Upper lobe of left lung (tissue), 6 donors: ENCODE measurements at regions not wholly inside any gene's neighbourhood (a gene's known extent, or its start where the extent isn't known, plus 50 kb on each side); places are given as distances from the start of the nearest gene placed in this dataset.

Source experiments
- ATAC-seq, 2 donors: fragments of 200-7000 bp; cut with Tn5 transposase; one replicate each; pipeline ENCODE4 v1.9.1; 2022; ENCODE audit warnings: mild to moderate bottlenecking in 2 of 2, moderate library complexity in 2 of 2; ENCODE audit not compliant: low FRiP score in 2 of 2
- DNase-seq, 2 donors: peaks; one replicate each; pipeline ENCODE4 v3.0.0-alpha.2; 2019 to 2020
- H3K27ac ChIP-seq, 4 donors: fragments of 200-600 bp; sonication (generic); one replicate each; pipeline ENCODE4 v1.5.1; 2016 to 2019
- H3K27me3 ChIP-seq, 4 donors: fragments of 200-600 bp; sonication (generic); one replicate each; pipeline ENCODE4 v1.5.1; 2017 to 2019
- H3K36me3 ChIP-seq, 4 donors: fragments of 200-600 bp; sonication (generic); one replicate each; pipeline ENCODE4 v1.5.1; 2016 to 2019
- H3K4me1 ChIP-seq, 4 donors: fragments of 200-600 bp; sonication (generic); one replicate each; pipeline ENCODE4 v1.5.1; 2018 to 2019
- H3K4me3 ChIP-seq, 4 donors: fragments of 200-600 bp; sonication (generic); one replicate each; pipeline ENCODE4 v1.5.1; 2017 to 2019; ENCODE audit warnings: mild to moderate bottlenecking in 2 of 4, moderate library complexity in 1 of 4
- H3K9me3 ChIP-seq, 4 donors: fragments of 200-600 bp; sonication (generic); one replicate each; pipeline ENCODE4 v1.5.1; 2018 to 2019
- CTCF ChIP-seq, 6 experiments: fragments of 450-650 bp in 4 of 6; fragments of 200-600 bp in 2 of 6; sonication (generic) in 2 of 6; IDR thresholded peaks; one replicate each; pipeline ENCODE4 v1.5.1; 2016 to 2019; ENCODE audit warnings: antibody characterized with exemption in 6 of 6
- EP300 ChIP-seq, 4 donors: sonication (generic); formaldehyde crosslinking; IDR thresholded peaks; one replicate each; pipeline ENCODE4 v1.5.1; 2017; ENCODE audit warnings: antibody characterized with exemption in 4 of 4, control low read depth in 2 of 4
- POLR2A ChIP-seq, 4 donors: fragments of 450-650 bp; IDR thresholded peaks; one replicate each; pipeline ENCODE4 v1.5.1; 2016 to 2017; ENCODE audit warnings: antibody characterized with exemption in 4 of 4, mild to moderate bottlenecking in 2 of 4
- POLR2AphosphoS5 ChIP-seq, 2 donors: sonication (generic); formaldehyde crosslinking; IDR thresholded peaks; one replicate each; pipeline ENCODE4 v1.5.1; 2017; ENCODE audit warnings: antibody characterized with exemption in 2 of 2
- WGBS, 2 donors: methylation state at CpG; one replicate each; pipeline ENCODE4 v1.1.5; 2017 to 2018; 5-methylcytosine and 5-hydroxymethylcytosine counted together
- donor health status: DM: no; HTN: no; CAD: no; lungs with moderate emphysema.
- donor health status: DM: no; HTN: yes; CAD: no; lungs with severe emphysema.

GRCh38 chr2:108092886-108093285 is 106.6 kb downstream of the SLC5A7 start:
- Histone ChIP-seq H3K9me3 (no peaks in the 10 kb centered on the region), H3K27me3 (no peaks in the 10 kb centered on the region), H3K27ac (no peak overlapping the region), H3K4me3 (no peak overlapping the region), H3K36me3 (no peaks in the 10 kb centered on the region), H3K4me1 (no peaks in the 10 kb centered on the region)
- no peak for DNase-seq
- WGBS, 2 donors = 82 to 91% methylated on average over 1 of the region's 1 CpG
- peak in 1 of 2 donors; percentile 34 for ATAC-seq
- TF ChIP-seq CTCF (IDR thresholded peaks at IDR 0.05) (no peak), POLR2AphosphoS5 (IDR thresholded peaks at IDR 0.05) (no peak), EP300 (IDR thresholded peaks at IDR 0.05) (no peak), POLR2A (IDR thresholded peaks at IDR 0.05) (no peak)

DNA sequence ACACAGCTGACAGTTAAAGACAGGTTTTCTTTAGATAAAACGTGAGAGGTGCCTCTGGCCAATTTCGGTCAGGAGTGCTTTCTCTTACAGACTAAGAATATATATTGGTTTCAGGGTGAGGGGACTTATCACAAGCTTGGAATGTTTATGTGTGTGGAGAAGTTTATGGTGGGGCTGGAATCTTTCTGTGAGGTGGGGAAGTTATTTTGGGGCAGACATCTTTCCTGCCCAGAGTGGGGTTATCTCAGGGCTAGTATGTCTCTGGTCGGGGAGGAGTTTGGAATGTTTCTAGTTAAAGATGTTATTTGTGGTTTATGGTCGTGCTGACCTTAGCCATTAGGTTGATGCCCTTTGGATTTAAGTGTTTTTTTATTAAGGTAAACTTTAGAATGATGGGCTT is 115.2 kb downstream of the SLC5A7 start:
- no peak for TF ChIP-seq CTCF (IDR thresholded peaks at IDR 0.05)
- WGBS, 2 donors = 39 to 48% methylated on average over 4 of the region's 4 CpGs
- Histone ChIP-seq H3K9me3 (peaks cover 0 to 5% (median 0%) of the 10 kb centered on the region in 4 donors), H3K27me3 (no peaks in the 10 kb centered on the region), H3K4me3 (no peak overlapping the region), H3K36me3 (no peaks in the 10 kb centered on the region), H3K27ac (no peak overlapping the region), H3K4me1 (no peaks in the 10 kb centered on the region)
- no peak for DNase-seq
- ATAC-seq = no peak

GRCh38 chr2:108106731-108107130 is 120.4 kb downstream of the SLC5A7 start:
- Histone ChIP-seq H3K27ac (no peak overlapping the region), H3K36me3 (no peaks in the 10 kb centered on the region), H3K4me3 (no peak overlapping the region), H3K9me3 (peaks cover 0 to 4% (median 0%) of the 10 kb centered on the region in 4 donors), H3K4me1 (no peaks in the 10 kb centered on the region), H3K27me3 (no peaks in the 10 kb centered on the region)
- no peak for DNase-seq
- ATAC-seq = no peak
- TF ChIP-seq POLR2AphosphoS5 (IDR thresholded peaks at IDR 0.05) = no peak
- TF ChIP-seq EP300 (IDR thresholded peaks at IDR 0.05) = no peak
- 19 to 51% methylated on average over 3 of the region's 3 CpGs for WGBS, 2 donors

DNA sequence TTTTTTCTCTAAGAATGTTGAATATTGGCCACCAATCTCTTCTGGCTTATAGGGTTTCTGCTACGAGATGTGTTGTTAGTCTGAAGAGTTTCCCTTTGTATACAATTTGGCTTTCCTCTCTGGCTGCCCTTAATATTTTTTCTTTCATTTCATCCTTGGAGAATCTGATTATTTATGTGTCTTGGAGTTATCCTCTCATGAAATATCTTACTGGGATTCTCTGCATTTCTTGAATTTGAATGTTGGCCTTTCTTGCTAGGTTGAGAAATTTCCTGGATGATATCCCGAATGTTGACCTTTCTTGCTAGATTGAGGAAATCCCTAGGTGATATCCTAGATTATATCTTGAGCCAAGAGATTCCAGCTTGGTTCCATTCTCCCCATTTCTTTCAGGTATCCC is 125.6 kb downstream of the SLC5A7 start:
- H3K4me1 ChIP-seq = no peaks in the 10 kb centered on the region
- peaks cover 0 to 4% (median 0%) of the 10 kb centered on the region in 4 donors for H3K9me3 ChIP-seq
- H3K4me3 ChIP-seq = no peak overlapping the region
- ATAC-seq = no peak
- H3K27ac ChIP-seq = no peak overlapping the region
- 62 to 63% methylated on average over 2 of the region's 2 CpGs for WGBS, 2 donors
- DNase-seq = no peak
- TF ChIP-seq CTCF (IDR thresholded peaks at IDR 0.05) (no peak), EP300 (IDR thresholded peaks at IDR 0.05) (no peak), POLR2AphosphoS5 (IDR thresholded peaks at IDR 0.05) (no peak), POLR2A (IDR thresholded peaks at IDR 0.05) (no peak)
- H3K36me3 ChIP-seq = no peaks in the 10 kb centered on the region
- no peaks in the 10 kb centered on the region for H3K27me3 ChIP-seq

- 49 to 56% methylated on average over 3 of the region's 3 CpGs for WGBS, 2 donors
- no peaks in the 10 kb centered on the region for H3K4me1 ChIP-seq
- no peak for DNase-seq
These were observed 123.9 kb upstream of the SULT1C3 start for GRCh38 chr2:108115868-108116267.

More at GRCh38 chr2:108115868-108116267, 123.9 kb upstream of the SULT1C3 start:
- no peak for ATAC-seq
- H3K36me3 ChIP-seq = no peaks in the 10 kb centered on the region
- no peak for TF ChIP-seq CTCF (IDR thresholded peaks at IDR 0.05)
- TF ChIP-seq POLR2A (IDR thresholded peaks at IDR 0.05) = no peak
- TF ChIP-seq EP300 (IDR thresholded peaks at IDR 0.05) = no peak
- no peak for TF ChIP-seq POLR2AphosphoS5 (IDR thresholded peaks at IDR 0.05)
- H3K27ac ChIP-seq = no peak overlapping the region
- no peak overlapping the region for H3K4me3 ChIP-seq
- H3K9me3 ChIP-seq = no peaks in the 10 kb centered on the region
- H3K27me3 ChIP-seq = no peaks in the 10 kb centered on the region
